GM12874 (cell line): ENCODE measurements at regions not wholly inside any gene's neighbourhood (a gene's known extent, or its start where the extent isn't known, plus 50 kb on each side); places are given as distances from the start of the nearest gene placed in this dataset.

Experiments
- TF ChIP-seq, protein P1 (sequence below): IDR thresholded peaks from 2 replicates; pipeline ENCODE4 v1.5.1; 2011; ENCODE audit warnings: low read depth, mild to moderate bottlenecking, control low read depth, low read length, moderate library complexity; ENCODE audit not compliant: insufficient read depth

DNA sequence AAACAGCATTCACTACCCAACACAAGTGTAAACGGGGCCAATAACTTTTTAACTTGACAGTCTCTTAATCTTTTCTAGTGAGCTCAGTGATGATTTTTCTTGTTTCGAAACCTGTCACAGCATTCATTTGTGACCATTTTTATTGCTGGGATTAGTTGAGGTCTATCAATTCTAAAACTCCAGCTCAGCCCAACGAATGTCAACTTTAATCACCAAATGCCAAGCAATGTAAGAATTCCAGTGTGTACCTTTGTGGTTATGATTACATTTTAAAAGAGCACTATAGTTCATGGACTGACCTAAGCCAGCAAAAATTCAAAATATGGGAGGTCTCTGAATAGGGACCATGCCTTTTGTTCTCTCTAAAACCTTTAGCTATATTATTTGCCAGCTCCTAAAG, 694.3 kb upstream of the SGCG start:
- TF ChIP-seq, protein P1, sequence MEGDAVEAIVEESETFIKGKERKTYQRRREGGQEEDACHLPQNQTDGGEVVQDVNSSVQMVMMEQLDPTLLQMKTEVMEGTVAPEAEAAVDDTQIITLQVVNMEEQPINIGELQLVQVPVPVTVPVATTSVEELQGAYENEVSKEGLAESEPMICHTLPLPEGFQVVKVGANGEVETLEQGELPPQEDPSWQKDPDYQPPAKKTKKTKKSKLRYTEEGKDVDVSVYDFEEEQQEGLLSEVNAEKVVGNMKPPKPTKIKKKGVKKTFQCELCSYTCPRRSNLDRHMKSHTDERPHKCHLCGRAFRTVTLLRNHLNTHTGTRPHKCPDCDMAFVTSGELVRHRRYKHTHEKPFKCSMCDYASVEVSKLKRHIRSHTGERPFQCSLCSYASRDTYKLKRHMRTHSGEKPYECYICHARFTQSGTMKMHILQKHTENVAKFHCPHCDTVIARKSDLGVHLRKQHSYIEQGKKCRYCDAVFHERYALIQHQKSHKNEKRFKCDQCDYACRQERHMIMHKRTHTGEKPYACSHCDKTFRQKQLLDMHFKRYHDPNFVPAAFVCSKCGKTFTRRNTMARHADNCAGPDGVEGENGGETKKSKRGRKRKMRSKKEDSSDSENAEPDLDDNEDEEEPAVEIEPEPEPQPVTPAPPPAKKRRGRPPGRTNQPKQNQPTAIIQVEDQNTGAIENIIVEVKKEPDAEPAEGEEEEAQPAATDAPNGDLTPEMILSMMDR, result no peak

DNA sequence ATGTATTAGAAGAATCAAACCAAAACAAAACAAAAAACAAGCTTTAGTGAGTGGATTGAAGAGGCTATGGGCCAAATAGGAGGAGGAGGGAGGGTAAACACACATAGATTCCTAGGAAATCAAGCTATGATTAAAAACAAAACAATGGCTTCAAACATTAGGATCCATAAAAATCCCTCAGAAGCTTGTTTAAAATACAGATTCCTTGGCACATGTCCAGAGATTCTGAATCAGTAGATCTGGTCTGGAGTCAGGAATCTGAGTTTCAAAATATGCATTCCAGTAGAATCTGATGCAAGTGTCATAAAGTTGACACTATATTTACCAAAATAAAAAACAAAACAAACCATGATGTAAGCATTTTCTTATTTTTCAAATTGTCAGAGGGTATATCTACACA, 692.8 kb upstream of the SGCG start:
- TF ChIP-seq, protein P1, result no peak

DNA sequence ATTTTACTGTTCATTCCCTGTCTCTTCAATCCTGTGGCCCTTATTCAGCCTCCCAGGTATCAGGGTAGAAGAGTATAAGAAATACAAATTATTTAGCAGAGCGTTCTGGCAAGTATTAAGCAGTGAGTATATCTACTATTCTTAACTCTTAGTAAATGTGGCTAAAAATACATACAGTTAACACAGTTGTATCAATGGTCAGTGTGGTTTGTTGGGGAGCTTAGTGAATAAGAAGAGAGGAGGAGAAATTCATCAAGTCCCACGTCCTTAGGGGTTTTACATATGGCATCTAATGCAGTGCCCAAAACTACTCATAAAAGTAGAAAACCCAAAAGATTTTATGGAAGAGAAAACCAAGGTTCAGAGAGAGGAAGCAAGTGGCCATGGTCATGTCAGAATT, 691.0 kb upstream of the SGCG start:
- TF ChIP-seq, protein P1, result no peak

GRCh38 chr13:22495819-22496218, 685.0 kb upstream of the SGCG start:
- TF ChIP-seq, protein P1, result no peak

DNA sequence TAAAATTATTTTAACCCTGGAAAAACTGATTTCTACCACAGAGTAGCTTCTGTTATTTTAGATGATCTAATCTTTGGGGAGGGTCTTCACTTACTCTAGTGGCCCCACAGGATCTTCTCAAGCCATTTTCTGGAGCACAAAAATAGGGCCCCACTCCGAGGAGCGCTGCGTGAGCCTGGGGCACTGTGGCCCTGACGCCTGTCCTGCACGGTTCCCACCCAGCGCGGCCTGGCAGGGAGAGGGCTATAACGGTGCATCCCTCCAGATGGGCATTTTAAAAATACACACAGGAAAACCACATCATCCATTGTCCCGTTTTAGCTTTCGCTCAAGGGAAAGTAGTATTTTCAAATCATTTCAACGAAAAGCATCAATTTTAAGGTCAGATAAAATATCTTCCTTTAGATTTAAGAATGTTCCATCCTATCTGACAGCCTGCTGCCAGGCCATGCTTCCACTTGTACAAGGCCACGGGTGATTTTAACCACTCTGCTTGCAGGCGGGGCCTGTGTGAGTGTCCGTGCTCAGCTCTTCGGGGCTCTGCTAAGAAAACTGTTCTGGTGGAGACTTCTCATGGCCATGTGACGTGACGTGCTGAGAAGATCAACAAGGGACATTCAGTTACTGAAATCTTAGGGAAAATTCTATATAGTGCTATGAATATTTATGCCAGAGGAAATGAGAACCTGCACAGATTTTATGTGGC, 683.8 kb upstream of the SGCG start:
- TF ChIP-seq, protein P1, result no peak

DNA sequence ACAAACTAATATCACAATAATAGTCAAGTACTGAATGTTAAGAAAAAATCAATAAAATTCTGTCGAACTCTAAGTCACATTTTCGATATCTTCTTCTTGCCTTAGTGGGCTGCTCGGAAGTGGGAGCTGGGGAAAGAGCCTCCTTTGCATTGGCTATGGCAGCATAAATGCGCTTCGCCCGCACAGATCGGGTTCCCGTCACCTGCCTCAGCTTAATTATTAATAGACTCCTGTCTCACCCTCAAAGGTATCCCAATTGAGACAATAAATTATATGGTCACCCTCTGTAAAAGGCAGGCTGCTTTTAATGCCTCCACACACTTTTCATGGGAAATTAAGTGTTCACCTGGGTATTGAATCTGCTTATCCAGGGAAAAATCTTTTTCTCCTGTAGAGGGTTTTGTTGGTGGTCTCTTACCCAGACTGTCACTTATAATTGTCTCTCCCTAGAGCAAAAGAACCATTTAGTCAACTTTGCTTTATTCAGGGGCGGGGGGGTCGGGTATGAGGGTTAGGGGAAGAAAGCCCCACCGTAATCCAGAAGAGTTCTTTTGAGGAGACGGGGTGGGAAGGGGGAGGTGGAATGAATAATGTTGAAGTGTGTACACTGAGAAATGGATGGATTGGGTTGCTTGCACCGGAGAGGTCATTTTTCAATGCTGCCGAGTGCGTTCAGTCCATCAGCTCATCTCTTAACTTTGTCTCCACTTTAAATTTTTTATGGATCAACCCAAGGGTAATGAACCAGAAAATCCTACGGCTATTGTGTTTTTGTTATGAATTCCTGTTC, 682.6 kb upstream of the SGCG start:
- TF ChIP-seq, protein P1, result no peak

DNA sequence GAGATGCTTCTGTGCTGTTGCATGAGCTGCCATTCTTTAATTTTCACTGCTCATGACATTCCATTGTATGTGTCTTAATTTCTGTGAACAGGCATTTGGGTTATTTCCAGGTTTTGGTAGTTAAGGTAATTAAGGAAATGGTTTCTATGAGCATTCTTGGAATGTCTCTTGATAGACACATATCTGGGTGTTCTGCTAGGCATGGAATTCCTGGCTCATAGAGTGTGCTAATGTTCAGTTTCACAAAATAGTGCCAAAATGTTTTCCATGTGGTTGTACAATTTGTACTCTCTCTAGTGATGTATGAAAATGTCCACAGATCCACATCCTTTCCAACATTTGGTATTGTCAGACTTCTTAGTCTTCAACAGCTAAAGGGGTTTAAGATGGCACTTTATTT, 680.9 kb upstream of the SGCG start:
- TF ChIP-seq, protein P1, result no peak
